Psoas muscle (tissue), 7 donors: ENCODE measurements at regions not wholly inside any gene's neighbourhood (a gene's known extent, or its start where the extent isn't known, plus 50 kb on each side); places are given as distances from the start of the nearest gene placed in this dataset.
A peak's percentile ranks its signal among the peaks of the same experiment; 100 is the strongest.

Experiments
- ATAC-seq, 4 donors: fragments of 200-7000 bp; cut with Tn5 transposase; one replicate each; pipeline ENCODE4 v1.9.1; 2020; ENCODE audit warnings: moderate library complexity in 3 of 4, mild to moderate bottlenecking in 2 of 4
- DNase-seq, 2 donors: peaks; one replicate each; pipeline ENCODE4 v3.0.0-alpha.2; 2020
- H3K27ac ChIP-seq: fragments of 200-600 bp; one replicate; pipeline ENCODE4 v1.8.0; 2022
- H3K27me3 ChIP-seq, 3 donors: fragments of 200-600 bp in 1 of 3; one replicate each; pipeline versions ENCODE4 v1.6.1 to v1.8.0; 2013 to 2022; ENCODE audit warnings: low read length in 2 of 3, mild to moderate bottlenecking in 2 of 3, moderate library complexity in 1 of 3; ENCODE audit not compliant: insufficient read depth in 3 of 3
- H3K36me3 ChIP-seq, 2 donors: fragments of 200-600 bp in 1 of 2; one replicate each; pipeline versions ENCODE4 v1.6.1 to v1.8.0; 2013 to 2022; ENCODE audit warnings: low read depth in 1 of 2, mild to moderate bottlenecking in 1 of 2, moderate library complexity in 1 of 2; ENCODE audit not compliant: insufficient read depth in 1 of 2
- H3K4me1 ChIP-seq: fragments of 200-600 bp; one replicate; pipeline ENCODE4 v1.8.0; 2022
- H3K4me3 ChIP-seq: fragments of 200-600 bp; one replicate; pipeline ENCODE4 v1.8.0; 2022; ENCODE audit warnings: mild to moderate bottlenecking
- H3K9me3 ChIP-seq: fragments of 200-600 bp; one replicate; pipeline ENCODE4 v1.8.0; 2022
- CTCF ChIP-seq: fragments of 200-600 bp; IDR thresholded peaks from one replicate; pipeline ENCODE4 v1.8.0; 2022; ENCODE audit warnings: antibody characterized with exemption
- WGBS, 3 donors: extraction: QIAGEN DNeasy Blood & Tissue Kit; methylation state at CpG; one replicate each; pipeline versions ENCODE4 v1.1.6 to v1.1.7; 2013; 5-methylcytosine and 5-hydroxymethylcytosine counted together
- intact Hi-C, 2 donors: fragments of 100-400 bp; cut with DNase I; formaldehyde crosslinking; loops; one replicate each; pipeline versions ENCODE4 v1.11.0 to v1.14.2; 2022
- donor health status: healthy with polysubstance abuse.
- donor health status: DM: no; HTN: no; CAD: no; lungs with moderate emphysema.
- donor health status: Bipolar disorder and iron deficiency.
- donor health status: healthy.
- donor health status: DM: yes; HTN: yes; CAD: no.
- donor health status: DM: no; HTN: no; CAD: no.
- donor health status: DM: yes; HTN: yes; CAD: no.

- DNase-seq (no peak), ATAC-seq (no peak)
- H3K36me3 ChIP-seq: no peaks in the 10 kb centered on the region
- intact Hi-C loops: no loop called here
- TF ChIP-seq CTCF: no peak
- H3K27me3 ChIP-seq: no peaks in the 10 kb centered on the region
- 52 to 59% (median 54%) methylated on average over 6 of the region's 6 CpGs for WGBS, 3 donors
- no peak overlapping the region for H3K4me3 ChIP-seq
- H3K9me3 ChIP-seq: no peaks in the 10 kb centered on the region
- H3K4me1 ChIP-seq: no peaks in the 10 kb centered on the region
- no peak overlapping the region for H3K27ac ChIP-seq
Observed at GRCh38 chr1:81308191-81308590, 492.5 kb upstream of the ADGRL2 start.

GRCh38 chr1:81307786-81308185 is 492.9 kb upstream of the ADGRL2 start:
- Histone ChIP-seq H3K27ac (no peak overlapping the region), H3K36me3 (no peaks in the 10 kb centered on the region), H3K4me3 (no peak overlapping the region), H3K4me1 (no peaks in the 10 kb centered on the region), H3K9me3 (no peaks in the 10 kb centered on the region), H3K27me3 (no peaks in the 10 kb centered on the region)
- DNase-seq (no peak), ATAC-seq (no peak)
- WGBS, 3 donors: 52 to 68% (median 55%) methylated on average over 5 of the region's 5 CpGs
- intact Hi-C loops: no loop called here
- no peak for TF ChIP-seq CTCF

GRCh38 chr1:81305997-81306452 is 494.7 kb upstream of the ADGRL2 start:
- H3K4me1 ChIP-seq: no peaks in the 10 kb centered on the region
- no peak for DNase-seq
- no peak overlapping the region for H3K27ac ChIP-seq
- H3K36me3 ChIP-seq: no peaks in the 10 kb centered on the region
- no peaks in the 10 kb centered on the region for H3K9me3 ChIP-seq
- intact Hi-C loops: no loop called here
- H3K4me3 ChIP-seq: peak overlapping the region; percentile 61
- no peaks in the 10 kb centered on the region for H3K27me3 ChIP-seq
- peak; percentile 30 for TF ChIP-seq CTCF
- WGBS, 3 donors: 1 to 2% (median 1%) methylated on average over 7 of the region's 7 CpGs
- peak in 3 of 4 donors; percentile 57 to 66 (median 61) for ATAC-seq

- no peaks in the 10 kb centered on the region for H3K4me1 ChIP-seq
- TF ChIP-seq CTCF: no peak
- H3K36me3 ChIP-seq: no peaks in the 10 kb centered on the region
- no peak for ATAC-seq
- intact Hi-C loops: no loop called here
- H3K4me3 ChIP-seq: no peak overlapping the region
- no peaks in the 10 kb centered on the region for H3K27me3 ChIP-seq
- no peak overlapping the region for H3K27ac ChIP-seq
- no peaks in the 10 kb centered on the region for H3K9me3 ChIP-seq
- no peak for DNase-seq
Observed at GRCh38 chr1:81304187-81304586, 496.5 kb upstream of the ADGRL2 start.

GRCh38 chr1:81299892-81300291 is 500.8 kb upstream of the ADGRL2 start:
- DNase-seq (no peak), ATAC-seq (no peak)
- Histone ChIP-seq H3K36me3 (no peaks in the 10 kb centered on the region), H3K27ac (no peak overlapping the region), H3K4me3 (no peak overlapping the region), H3K27me3 (peaks cover 0 to 3% (median 0%) of the 10 kb centered on the region in 3 donors), H3K4me1 (no peaks in the 10 kb centered on the region), H3K9me3 (no peaks in the 10 kb centered on the region)
- WGBS, 3 donors: 88 to 95% (median 95%) methylated on average over 2 of the region's 2 CpGs
- intact Hi-C loops: no loop called here
- no peak for TF ChIP-seq CTCF
